ENCODE measurements at regions not wholly inside any gene's neighbourhood (a gene's known extent, or its start where the extent isn't known, plus 50 kb on each side); places are given as distances from the start of the nearest gene placed in this dataset.

- no peaks in the 10 kb centered on the region for H3K4me1 ChIP-seq
- Mint-ChIP-seq H3K4me1 (no peaks in the 10 kb centered on the region), H3K9me3 (no peaks in the 10 kb centered on the region), H3K36me3 (no peaks in the 10 kb centered on the region), H3K4me3 (no peak overlapping the region), H3K27ac (no peak overlapping the region), H3K27me3 (ENCODE audit: insufficient read depth, low read depth) (no peaks in the 10 kb centered on the region)
- no peaks in the 10 kb centered on the region for H3K79me2 ChIP-seq (ENCODE audit: low read depth)
- H3K27ac ChIP-seq, result no peak overlapping the region
- H4K20me1 ChIP-seq (ENCODE audit: low read depth), result no peaks in the 10 kb centered on the region
- TF ChIP-seq CTCF (IDR thresholded peaks at IDR 0.05) (no peak), EZH2 (IDR thresholded peaks at IDR 0.05) (no peak), EZH2phosphoT487 (IDR thresholded peaks at IDR 0.05) (no peak)
- no peaks in the 10 kb centered on the region for H3K27me3 ChIP-seq
- H3F3A ChIP-seq (ENCODE audit: low read depth), result no peaks in the 10 kb centered on the region
- no peaks in the 10 kb centered on the region for H3K9me3 ChIP-seq (ENCODE audit: low read depth)
- H3K9ac ChIP-seq, result no peak overlapping the region
- no peak overlapping the region for H3K4me2 ChIP-seq
- no peak for DNase-seq (ENCODE audit: low spot score)
- no peak overlapping the region for H2AFZ ChIP-seq (replicated peaks)
- no peak overlapping the region for H3K4me3 ChIP-seq
- H3K36me3 ChIP-seq, result no peaks in the 10 kb centered on the region
These were observed 188.2 kb upstream of the SGK1 start for GRCh38 chr6:134506162-134506561.

- H2AFZ ChIP-seq (replicated peaks), result no peak overlapping the region
- no peaks in the 10 kb centered on the region for H4K20me1 ChIP-seq (ENCODE audit: low read depth)
- no peaks in the 10 kb centered on the region for H3K36me3 ChIP-seq
- H3K27me3 ChIP-seq, result no peaks in the 10 kb centered on the region
- H3K79me2 ChIP-seq (ENCODE audit: low read depth), result no peaks in the 10 kb centered on the region
- no peak overlapping the region for H3K4me2 ChIP-seq
- no peak overlapping the region for H3K4me3 ChIP-seq
- no peaks in the 10 kb centered on the region for H3K9me3 ChIP-seq (ENCODE audit: low read depth)
- no peaks in the 10 kb centered on the region for H3F3A ChIP-seq (ENCODE audit: low read depth)
- DNase-seq (ENCODE audit: low spot score), result no peak
- no peak overlapping the region for H3K9ac ChIP-seq
- no peaks in the 10 kb centered on the region for H3K9me3 Mint-ChIP-seq
- no peak overlapping the region for H3K27ac ChIP-seq
- no peaks in the 10 kb centered on the region for H3K4me1 Mint-ChIP-seq
- no peak overlapping the region for H3K4me3 Mint-ChIP-seq
- no peaks in the 10 kb centered on the region for H3K4me1 ChIP-seq
- no peaks in the 10 kb centered on the region for H3K36me3 Mint-ChIP-seq
- no peak for TF ChIP-seq EZH2phosphoT487 (IDR thresholded peaks at IDR 0.05)
- TF ChIP-seq CTCF (IDR thresholded peaks at IDR 0.05), result no peak
- no peak for TF ChIP-seq EZH2 (IDR thresholded peaks at IDR 0.05)
- no peaks in the 10 kb centered on the region for H3K27me3 Mint-ChIP-seq (ENCODE audit: insufficient read depth, low read depth)
- H3K27ac Mint-ChIP-seq, result no peak overlapping the region
These were observed 185.8 kb upstream of the SGK1 start for GRCh38 chr6:134503585-134504281.

GRCh38 chr6:134502614-134503549 is 185.0 kb upstream of the SGK1 start:
- no peaks in the 10 kb centered on the region for H3K4me1 ChIP-seq
- H3K27ac Mint-ChIP-seq, result no peak overlapping the region
- H3K27ac ChIP-seq, result no peak overlapping the region
- H3K36me3 Mint-ChIP-seq, result no peaks in the 10 kb centered on the region
- H2AFZ ChIP-seq (replicated peaks), result peak overlapping the region; percentile 85
- no peaks in the 10 kb centered on the region for H3K36me3 ChIP-seq
- H3F3A ChIP-seq (ENCODE audit: low read depth), result no peaks in the 10 kb centered on the region
- no peak overlapping the region for H3K4me2 ChIP-seq
- no peak overlapping the region for H3K9ac ChIP-seq
- no peaks in the 10 kb centered on the region for H3K4me1 Mint-ChIP-seq
- no peak overlapping the region for H3K4me3 Mint-ChIP-seq
- H3K27me3 ChIP-seq, result no peaks in the 10 kb centered on the region
- H3K4me3 ChIP-seq, result no peak overlapping the region
- H3K9me3 ChIP-seq (ENCODE audit: low read depth), result no peaks in the 10 kb centered on the region
- H3K9me3 Mint-ChIP-seq, result no peaks in the 10 kb centered on the region
- H4K20me1 ChIP-seq (ENCODE audit: low read depth), result no peaks in the 10 kb centered on the region
- no peak for DNase-seq (ENCODE audit: low spot score)
- no peaks in the 10 kb centered on the region for H3K79me2 ChIP-seq (ENCODE audit: low read depth)
- TF ChIP-seq CTCF (IDR thresholded peaks at IDR 0.05) (no peak), EZH2phosphoT487 (IDR thresholded peaks at IDR 0.05) (no peak), EZH2 (IDR thresholded peaks at IDR 0.05) (no peak)
- H3K27me3 Mint-ChIP-seq (ENCODE audit: insufficient read depth, low read depth), result peaks cover 2% of the 10 kb centered on the region

Measured in neural progenitor cell (in vitro differentiated cells).